LNCAP (cell line): ENCODE measurements at regions not wholly inside any gene's neighbourhood (a gene's known extent, or its start where the extent isn't known, plus 50 kb on each side); places are given as distances from the start of the nearest gene placed in this dataset.

Source experiments
- CTCF ChIP-seq: fragments of 450-650 bp; IDR thresholded peaks from 2 replicates; pipeline ENCODE4 v1.5.1; 2017; ENCODE audit warnings: mild to moderate bottlenecking

GRCh38 chr1:100661176-100661575, 58.4 kb upstream of the VCAM1 start:
- TF ChIP-seq CTCF, result no peak
